ENCODE measurements at regions not wholly inside any gene's neighbourhood (a gene's known extent, or its start where the extent isn't known, plus 50 kb on each side); places are given as distances from the start of the nearest gene placed in this dataset.

- TF ChIP-seq CHD1 (IDR thresholded peaks at IDR 0.05; ENCODE audit: low read depth, low read length): no peak
These were observed 676.9 kb downstream of the GATA3 start (continued) for GRCh38 chr10:8731121-8732095.

DNA sequence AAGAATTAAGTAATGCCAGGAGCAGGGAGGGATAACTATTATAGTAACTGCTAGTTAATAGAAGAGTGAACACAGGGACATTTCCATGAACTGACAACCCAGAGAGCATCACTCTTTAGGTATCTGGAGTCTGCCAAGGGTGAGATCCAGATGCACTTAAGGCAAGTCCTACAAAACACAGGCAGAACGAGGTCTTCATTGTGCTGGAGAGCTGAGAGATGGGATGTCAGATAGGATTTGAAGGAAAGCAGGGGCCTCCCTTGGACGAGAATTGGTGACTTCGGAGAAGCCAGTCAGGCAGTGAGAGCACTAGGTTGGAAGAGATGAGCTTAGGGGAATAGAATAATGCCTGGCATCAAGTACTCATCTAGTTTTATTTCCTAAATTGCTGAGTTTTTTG, 684.5 kb downstream of the GATA3 start:
- no peak overlapping the region for H2AK5ac ChIP-seq (ENCODE audit: low read depth, low read length)
- no peak overlapping the region for H3K27ac ChIP-seq (ENCODE audit: insufficient read depth, low read length)
- H2AFZ ChIP-seq (replicated peaks; ENCODE audit: low read length, poor library complexity): no peak overlapping the region
- H3K56ac ChIP-seq (ENCODE audit: extremely low read depth, insufficient read depth, low read length): no peak overlapping the region
- H4K91ac ChIP-seq (ENCODE audit: insufficient read depth, low read depth, low read length): no peak overlapping the region
- no peaks in the 10 kb centered on the region for H3K4me1 ChIP-seq (ENCODE audit: control insufficient read depth, insufficient read depth, low read length)
- H3K4me2 ChIP-seq (ENCODE audit: low read depth, low read length): no peak overlapping the region
- H3K36me3 ChIP-seq (ENCODE audit: control insufficient read depth, insufficient read depth, low read length): no peaks in the 10 kb centered on the region
- no TSS peak for BruUV-seq (replicated peaks)
- ChIA-PET CTCF (no interaction called here), POLR2A (ENCODE audit: unreplicated experiment) (no interaction called here)
- no peak overlapping the region for H4K8ac ChIP-seq (ENCODE audit: low read depth in 2 of 2, low read length in 2 of 2)
- H3K4ac ChIP-seq (ENCODE audit: low read depth, low read length): no peak overlapping the region
- 0% methylated on average over 1 of the region's 3 CpGs; no CpG with 5 or more reads in 1 of the 2 experiments for WGBS, 2 experiments (ENCODE audit: extremely low coverage in 2 of 2, insufficient read length in 1 of 2)
- intact Hi-C loops (cut with micrococcal nuclease): no loop called here
- H3K23ac ChIP-seq (ENCODE audit: low read depth, low read length): no peak overlapping the region
- H4K20me1 ChIP-seq (ENCODE audit: insufficient read depth, low read length): no peaks in the 10 kb centered on the region
- no peak overlapping the region for H3K18ac ChIP-seq (ENCODE audit: low read depth, low read length)
- H2BK20ac ChIP-seq (ENCODE audit: low read depth, low read length): no peak overlapping the region
- ATAC-seq (ENCODE audit: low read depth): no peak
- TF ChIP-seq SMC3 (IDR thresholded peaks at IDR 0.05; ENCODE audit: low read depth, low read length) (no peak), FOS (IDR thresholded peaks at IDR 0.05; ENCODE audit: low read depth, low read length) (no peak), RAD21 (IDR thresholded peaks at IDR 0.05; ENCODE audit: low read length) (no peak), CEBPB (IDR thresholded peaks at IDR 0.05; ENCODE audit: low read depth, low read length) (no peak), MAZ (IDR thresholded peaks at IDR 0.05; ENCODE audit: borderline replicate concordance, low read depth, low read length) (no peak), ELK1 (IDR thresholded peaks at IDR 0.05; ENCODE audit: borderline replicate concordance, low read depth, low read length) (no peak), POLR2A (IDR thresholded peaks at IDR 0.05; ENCODE audit: low read depth, low read length) (no peak), MAFK (IDR thresholded peaks at IDR 0.05; ENCODE audit: low read depth, low read length) (no peak), NFE2L2 (IDR thresholded peaks at IDR 0.05; ENCODE audit: low read depth, low read length) (no peak), RFX5 (IDR thresholded peaks at IDR 0.05; ENCODE audit: low read depth, low read length) (no peak), RCOR1 (IDR thresholded peaks at IDR 0.05; ENCODE audit: insufficient replicate concordance, low read length) (no peak), BHLHE40 (IDR thresholded peaks at IDR 0.05; ENCODE audit: low read depth, low read length) (no peak), CHD1 (IDR thresholded peaks at IDR 0.05; ENCODE audit: low read depth, low read length) (no peak), MXI1 (IDR thresholded peaks at IDR 0.05; ENCODE audit: borderline replicate concordance, low read depth, low read length) (no peak)
- TF ChIP-seq, protein P1, sequence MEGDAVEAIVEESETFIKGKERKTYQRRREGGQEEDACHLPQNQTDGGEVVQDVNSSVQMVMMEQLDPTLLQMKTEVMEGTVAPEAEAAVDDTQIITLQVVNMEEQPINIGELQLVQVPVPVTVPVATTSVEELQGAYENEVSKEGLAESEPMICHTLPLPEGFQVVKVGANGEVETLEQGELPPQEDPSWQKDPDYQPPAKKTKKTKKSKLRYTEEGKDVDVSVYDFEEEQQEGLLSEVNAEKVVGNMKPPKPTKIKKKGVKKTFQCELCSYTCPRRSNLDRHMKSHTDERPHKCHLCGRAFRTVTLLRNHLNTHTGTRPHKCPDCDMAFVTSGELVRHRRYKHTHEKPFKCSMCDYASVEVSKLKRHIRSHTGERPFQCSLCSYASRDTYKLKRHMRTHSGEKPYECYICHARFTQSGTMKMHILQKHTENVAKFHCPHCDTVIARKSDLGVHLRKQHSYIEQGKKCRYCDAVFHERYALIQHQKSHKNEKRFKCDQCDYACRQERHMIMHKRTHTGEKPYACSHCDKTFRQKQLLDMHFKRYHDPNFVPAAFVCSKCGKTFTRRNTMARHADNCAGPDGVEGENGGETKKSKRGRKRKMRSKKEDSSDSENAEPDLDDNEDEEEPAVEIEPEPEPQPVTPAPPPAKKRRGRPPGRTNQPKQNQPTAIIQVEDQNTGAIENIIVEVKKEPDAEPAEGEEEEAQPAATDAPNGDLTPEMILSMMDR (conservative IDR thresholded peaks at IDR 0.05; ENCODE audit: low read depth, low read length): no peak
- H3K27me3 ChIP-seq (ENCODE audit: control insufficient read depth, insufficient read depth, low read length): no peaks in the 10 kb centered on the region
- no peak overlapping the region for H4K5ac ChIP-seq (ENCODE audit: low read depth, low read length)
- no peak overlapping the region for H2BK15ac ChIP-seq (ENCODE audit: low read depth, low read length)
- DNase-seq: no peak
- dilution Hi-C loops (cut with HindIII; ENCODE audit: low sequenced_read_pairs, unreplicated experiment): no loop called here
- no peak overlapping the region for H2BK120ac ChIP-seq (ENCODE audit: low read depth, low read length)
- H3K79me1 ChIP-seq (ENCODE audit: low read depth in 1 of 2, low read length in 2 of 2): no peaks in the 10 kb centered on the region
- no peak overlapping the region for H3K4me3 ChIP-seq (ENCODE audit: insufficient read depth, low read depth, low read length)
- H3K14ac ChIP-seq (replicated peaks; ENCODE audit: low read depth, low read length): no peak overlapping the region
- H2BK5ac ChIP-seq (ENCODE audit: low read depth, low read length, poor library complexity, severe bottlenecking): no peak overlapping the region
- H3K9me1 ChIP-seq (ENCODE audit: insufficient read depth, low read length): no peaks in the 10 kb centered on the region
- H3K9ac ChIP-seq (ENCODE audit: low read depth, low read length): no peak overlapping the region
- in situ Hi-C loops (cut with MboI; ENCODE audit: low sequenced_read_pairs): no loop called here
- no peak overlapping the region for H2AK9ac ChIP-seq (replicated peaks; ENCODE audit: low read depth, low read length, poor library complexity)
- peaks cover 7% of the 10 kb centered on the region for H3K9me3 ChIP-seq (ENCODE audit: control insufficient read depth, insufficient read depth, low read length)

All from IMR-90 (cell line).